Caco-2 (cell line): ENCODE measurements at regions not wholly inside any gene's neighbourhood (a gene's known extent, or its start where the extent isn't known, plus 50 kb on each side); places are given as distances from the start of the nearest gene placed in this dataset.
"Not testable (repeated sequence)": the region's sequence is repeated elsewhere in the genome, so short reads cannot be mapped to it uniquely, and the experiment has no call there.

Source experiments
- BruUV-seq: library from RNA; stranded (reverse); fragments of 400-500 nt; replicated peaks from 2 replicates; lab custom pipeline; 2021; lab: Mats Ljungman, UMichigan
- CTCF ChIA-PET: fragments of 300-600 bp; sonication (Branson Sonifier 250); formaldehyde crosslinking; loops from one replicate; lab custom pipeline; 2022; ENCODE audit warnings: antibody characterized with exemption; lab: Charles Lee
- POLR2A ChIA-PET: fragments of 300-600 bp; sonication (Branson Sonifier 250); formaldehyde crosslinking; loops from one replicate; lab custom pipeline; 2022; ENCODE audit warnings: antibody characterized with exemption; lab: Charles Lee
- DNase-seq, 2 experiments: peaks; one replicate each; pipeline versions ENCODE4 v3.0.0 to v3.0.0-alpha.2; 2020 to 2022
- H3K27me3 ChIP-seq: replicated peaks from 2 replicates; pipeline ENCODE4 v1.6.0; 2011; ENCODE audit warnings: low read length; ENCODE audit not compliant: control insufficient read depth, insufficient read depth
- H3K36me3 ChIP-seq: 2 replicates; pipeline ENCODE4 v1.5.1; 2011; ENCODE audit warnings: low read length; ENCODE audit not compliant: control insufficient read depth, insufficient read depth
- H3K4me1 ChIP-seq: fragments of 250-450 bp; sonication (Bioruptor Pico); 2 replicates; pipeline ENCODE4 v1.5.1; 2020; ENCODE audit warnings: mild to moderate bottlenecking
- H3K4me3 ChIP-seq: 2 replicates; pipeline ENCODE4 v1.5.1; 2011; ENCODE audit warnings: low read depth, mild to moderate bottlenecking, control low read depth, low read length
- H3K9me3 ChIP-seq: fragments of 250-450 bp; sonication (Bioruptor Pico); 2 replicates; pipeline ENCODE4 v1.5.1; 2020; ENCODE audit warnings: mild to moderate bottlenecking, moderate library complexity
- H3K27ac Mint-ChIP-seq: one replicate; pipeline ENCODE4 v1.8.0; 2022; ENCODE audit warnings: mixed read lengths; ENCODE audit not compliant: unreplicated experiment
- H3K27me3 Mint-ChIP-seq: one replicate; pipeline ENCODE4 v1.8.0; 2022; ENCODE audit warnings: mixed read lengths; ENCODE audit not compliant: insufficient read depth, unreplicated experiment
- H3K36me3 Mint-ChIP-seq: one replicate; pipeline ENCODE4 v1.8.0; 2022; ENCODE audit warnings: mild to moderate bottlenecking, mixed read lengths; ENCODE audit not compliant: insufficient read depth, unreplicated experiment
- H3K4me1 Mint-ChIP-seq: one replicate; pipeline ENCODE4 v1.8.0; 2022; ENCODE audit warnings: low read depth, mixed read lengths; ENCODE audit not compliant: unreplicated experiment
- H3K4me3 Mint-ChIP-seq: one replicate; pipeline ENCODE4 v1.8.0; 2022; ENCODE audit warnings: mild to moderate bottlenecking, moderate library complexity, mixed read lengths; ENCODE audit not compliant: unreplicated experiment
- H3K9me3 Mint-ChIP-seq: one replicate; pipeline ENCODE4 v1.8.0; 2022; ENCODE audit warnings: mixed read lengths; ENCODE audit not compliant: unreplicated experiment
- intact Hi-C: fragments of 100-400 bp; cut with micrococcal nuclease; formaldehyde crosslinking; loops from one replicate; pipeline ENCODE4 v1.10.0; 2022; ENCODE audit not compliant: unreplicated experiment
- TF ChIP-seq, protein P1 (sequence below), 2 experiments: fragments of 200-600 bp in 1 of 2; IDR thresholded peaks; 1 replicate in 1 of 2; 2 replicates in 1 of 2; pipeline versions ENCODE4 v1.5.1 to v1.8.0; 2011 to 2022; ENCODE audit warnings: antibody characterized with exemption in 1 of 2, control low read depth in 1 of 2, inconsistent platforms in 1 of 2, low read depth in 1 of 2, low read length in 1 of 2, mild to moderate bottlenecking in 1 of 2, moderate library complexity in 1 of 2; ENCODE audit not compliant: insufficient read depth in 1 of 2, severe bottlenecking in 1 of 2, unreplicated experiment in 1 of 2

GRCh38 chr15:24202297-24202696 lies 473.3 kb upstream of the NPAP1 start:
- H3K9me3 Mint-ChIP-seq, H3K4me3 ChIP-seq, POLR2A ChIA-PET, CTCF ChIA-PET, DNase-seq, BruUV-seq, H3K9me3 ChIP-seq, H3K36me3 Mint-ChIP-seq, H3K4me1 Mint-ChIP-seq, H3K4me1 ChIP-seq, intact Hi-C loops, H3K27me3 Mint-ChIP-seq, H3K36me3 ChIP-seq, H3K4me3 Mint-ChIP-seq, H3K27me3 ChIP-seq, H3K27ac Mint-ChIP-seq: not testable (repeated sequence)

DNA sequence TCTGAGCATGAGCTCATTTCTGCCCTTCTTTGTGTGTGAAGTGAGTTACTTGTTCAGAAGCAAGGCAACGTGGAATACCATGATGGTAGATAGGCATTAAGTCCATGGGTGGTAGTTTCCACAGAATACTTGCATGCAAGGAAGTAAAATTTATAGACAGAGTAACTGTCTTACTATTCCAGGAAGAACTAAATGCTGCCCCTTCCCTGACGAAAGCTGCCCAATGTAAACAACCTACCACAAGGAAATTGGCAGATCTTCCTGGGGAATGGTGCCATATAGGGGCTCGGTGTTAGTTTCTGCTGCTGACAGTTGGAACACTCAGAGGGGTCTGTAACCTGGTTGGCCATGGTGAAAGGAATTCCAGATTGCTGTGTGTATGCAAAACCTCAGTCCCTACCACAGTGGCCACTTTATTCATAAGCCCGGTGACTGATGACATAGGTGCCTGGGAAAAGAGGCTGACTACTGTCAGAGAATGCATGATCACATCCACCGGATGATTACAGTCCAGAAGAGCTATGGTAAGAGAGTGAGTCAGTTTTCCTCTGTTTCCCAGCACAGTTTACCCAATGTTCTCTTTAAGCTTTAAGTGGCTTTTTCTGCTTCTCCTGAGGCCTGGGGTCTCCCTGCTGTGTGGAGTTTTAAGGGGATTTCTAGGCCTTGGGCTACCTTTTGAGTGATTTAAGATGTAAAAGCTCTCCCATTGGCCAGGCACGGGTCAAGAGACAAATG lies 463.7 kb upstream of the NPAP1 start:
- H3K4me3 ChIP-seq, H3K27me3 ChIP-seq, H3K9me3 ChIP-seq, CTCF ChIA-PET, BruUV-seq, POLR2A ChIA-PET, H3K4me3 Mint-ChIP-seq, H3K36me3 ChIP-seq, H3K36me3 Mint-ChIP-seq, H3K4me1 ChIP-seq, H3K27me3 Mint-ChIP-seq, H3K27ac Mint-ChIP-seq, DNase-seq, H3K4me1 Mint-ChIP-seq, H3K9me3 Mint-ChIP-seq: not testable (repeated sequence)
- intact Hi-C loops, result loop anchor here (5.0 kb wide), 1 partner anchor 100 kb away; no protein-coding TSS in a partner anchor

GRCh38 chr15:24223739-24224138 lies 451.8 kb upstream of the NPAP1 start:
- H3K4me3 ChIP-seq, result no peak overlapping the region
- Mint-ChIP-seq H3K4me3 (no peak overlapping the region), H3K9me3 (peaks cover 13% of the 10 kb centered on the region), H3K27ac (no peak overlapping the region), H3K27me3 (no peaks in the 10 kb centered on the region), H3K4me1 (no peaks in the 10 kb centered on the region), H3K36me3 (no peaks in the 10 kb centered on the region)
- no peaks in the 10 kb centered on the region for H3K36me3 ChIP-seq
- intact Hi-C loops, result no loop called here
- ChIA-PET POLR2A (no interaction called here), CTCF (no interaction called here)
- DNase-seq, result no peak
- no peaks in the 10 kb centered on the region for H3K4me1 ChIP-seq
- TF ChIP-seq, protein P1, sequence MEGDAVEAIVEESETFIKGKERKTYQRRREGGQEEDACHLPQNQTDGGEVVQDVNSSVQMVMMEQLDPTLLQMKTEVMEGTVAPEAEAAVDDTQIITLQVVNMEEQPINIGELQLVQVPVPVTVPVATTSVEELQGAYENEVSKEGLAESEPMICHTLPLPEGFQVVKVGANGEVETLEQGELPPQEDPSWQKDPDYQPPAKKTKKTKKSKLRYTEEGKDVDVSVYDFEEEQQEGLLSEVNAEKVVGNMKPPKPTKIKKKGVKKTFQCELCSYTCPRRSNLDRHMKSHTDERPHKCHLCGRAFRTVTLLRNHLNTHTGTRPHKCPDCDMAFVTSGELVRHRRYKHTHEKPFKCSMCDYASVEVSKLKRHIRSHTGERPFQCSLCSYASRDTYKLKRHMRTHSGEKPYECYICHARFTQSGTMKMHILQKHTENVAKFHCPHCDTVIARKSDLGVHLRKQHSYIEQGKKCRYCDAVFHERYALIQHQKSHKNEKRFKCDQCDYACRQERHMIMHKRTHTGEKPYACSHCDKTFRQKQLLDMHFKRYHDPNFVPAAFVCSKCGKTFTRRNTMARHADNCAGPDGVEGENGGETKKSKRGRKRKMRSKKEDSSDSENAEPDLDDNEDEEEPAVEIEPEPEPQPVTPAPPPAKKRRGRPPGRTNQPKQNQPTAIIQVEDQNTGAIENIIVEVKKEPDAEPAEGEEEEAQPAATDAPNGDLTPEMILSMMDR (IDR thresholded peaks at IDR 0.05; ENCODE audit: insufficient read depth in 1 of 2, low read depth in 1 of 2, low read length in 1 of 2, severe bottlenecking in 1 of 2, unreplicated experiment in 1 of 2), result no peak
- no peaks in the 10 kb centered on the region for H3K9me3 ChIP-seq
- H3K27me3 ChIP-seq, result no peaks in the 10 kb centered on the region
- BruUV-seq, result no TSS peak

DNA sequence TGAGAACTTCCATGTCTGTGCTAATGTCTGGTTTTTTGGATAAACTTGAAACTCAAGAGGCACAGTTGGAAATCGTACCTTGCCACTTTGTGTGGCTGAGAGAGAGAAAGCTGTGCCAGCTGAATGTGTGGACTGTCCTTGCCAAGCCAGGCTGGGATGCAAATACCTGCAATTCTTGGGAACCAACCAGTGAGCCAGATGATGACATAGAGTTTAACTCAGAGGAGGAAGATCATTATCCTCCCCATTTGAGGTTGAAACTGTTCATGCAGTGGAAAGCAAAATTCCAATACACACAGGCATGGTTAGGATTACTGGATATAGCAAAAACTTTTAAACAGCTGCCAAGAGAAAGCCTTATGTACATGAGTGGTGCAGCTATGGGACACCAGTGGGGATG lies 451.4 kb upstream of the NPAP1 start:
- ChIA-PET POLR2A (no interaction called here), CTCF (no interaction called here)
- H3K4me3 ChIP-seq, result no peak overlapping the region
- no peaks in the 10 kb centered on the region for H3K4me1 ChIP-seq
- TF ChIP-seq, protein P1 (IDR thresholded peaks at IDR 0.05; ENCODE audit: insufficient read depth in 1 of 2, low read depth in 1 of 2, low read length in 1 of 2, severe bottlenecking in 1 of 2, unreplicated experiment in 1 of 2), result no peak
- Mint-ChIP-seq H3K27ac (no peak overlapping the region), H3K4me1 (no peaks in the 10 kb centered on the region), H3K36me3 (no peaks in the 10 kb centered on the region), H3K4me3 (no peak overlapping the region), H3K27me3 (no peaks in the 10 kb centered on the region), H3K9me3 (peaks cover 13% of the 10 kb centered on the region)
- H3K27me3 ChIP-seq, result no peaks in the 10 kb centered on the region
- no peak for DNase-seq
- intact Hi-C loops, result no loop called here
- H3K9me3 ChIP-seq, result no peaks in the 10 kb centered on the region
- BruUV-seq, result no TSS peak
- H3K36me3 ChIP-seq, result no peaks in the 10 kb centered on the region

DNA sequence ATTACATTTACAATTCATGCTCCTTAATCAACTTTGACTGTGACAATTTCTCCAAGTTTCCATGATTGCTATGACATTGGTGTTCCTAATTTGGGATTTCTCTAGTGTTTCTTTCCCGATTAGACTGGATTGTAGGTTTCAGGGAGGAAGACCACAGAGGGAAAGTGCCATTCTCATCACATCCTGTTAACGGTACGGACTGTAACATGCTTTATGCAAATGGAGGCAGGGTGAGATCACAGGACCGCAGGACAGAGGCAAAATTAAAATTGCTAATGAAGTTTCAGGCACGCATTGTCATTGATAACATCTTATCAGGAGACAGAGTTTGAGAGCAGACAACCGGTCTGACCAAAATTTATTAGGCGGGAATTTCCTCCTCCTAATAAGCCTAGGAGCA lies 446.7 kb upstream of the NPAP1 start:
- H3K27me3 ChIP-seq, H3K9me3 ChIP-seq, H3K27ac Mint-ChIP-seq, H3K4me1 Mint-ChIP-seq, H3K27me3 Mint-ChIP-seq, H3K4me3 Mint-ChIP-seq, DNase-seq, CTCF ChIA-PET, H3K36me3 Mint-ChIP-seq, BruUV-seq, intact Hi-C loops, H3K4me1 ChIP-seq, H3K4me3 ChIP-seq, H3K36me3 ChIP-seq, POLR2A ChIA-PET: not testable (repeated sequence)
- H3K9me3 Mint-ChIP-seq, result peaks cover 22% of the 10 kb centered on the region

DNA sequence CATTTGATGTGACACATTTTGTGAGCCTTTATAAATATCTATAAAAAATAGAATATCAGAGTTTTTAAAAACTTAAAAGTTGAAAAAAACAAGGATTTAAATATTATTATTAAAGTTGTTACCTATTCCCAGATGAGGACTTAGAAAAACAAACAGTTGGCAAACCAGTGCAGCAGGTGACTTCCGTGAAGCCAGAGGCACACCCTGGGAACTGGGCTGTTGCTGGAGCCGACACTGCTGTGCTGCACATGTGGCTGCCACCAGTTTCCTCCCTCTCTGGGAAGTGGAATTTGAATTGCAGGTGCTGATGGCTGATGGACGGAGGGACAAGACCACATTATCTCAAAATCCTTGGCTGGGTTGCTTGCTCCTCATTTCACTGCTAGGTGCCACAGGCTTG lies 442.4 kb upstream of the NPAP1 start:
- H3K36me3 ChIP-seq, DNase-seq, H3K36me3 Mint-ChIP-seq, CTCF ChIA-PET, H3K4me1 ChIP-seq, H3K4me1 Mint-ChIP-seq, H3K9me3 Mint-ChIP-seq, H3K27me3 Mint-ChIP-seq, BruUV-seq, intact Hi-C loops, H3K27me3 ChIP-seq, POLR2A ChIA-PET, H3K27ac Mint-ChIP-seq, H3K4me3 Mint-ChIP-seq, H3K4me3 ChIP-seq, H3K9me3 ChIP-seq: not testable (repeated sequence)
